Vagina (tissue), 2 donors: ENCODE measurements at regions not wholly inside any gene's neighbourhood (a gene's known extent, or its start where the extent isn't known, plus 50 kb on each side); places are given as distances from the start of the nearest gene placed in this dataset.

Source experiments
- CTCF ChIP-seq, 3 experiments: fragments of 450-650 bp in 2 of 3; fragments of 200-600 bp in 1 of 3; sonication (generic) in 1 of 3; IDR thresholded peaks; one replicate each; pipeline ENCODE4 v1.5.1; 2017 to 2019; ENCODE audit warnings: antibody characterized with exemption in 3 of 3, mild to moderate bottlenecking in 2 of 3, moderate library complexity in 2 of 3
- POLR2A ChIP-seq, 2 donors: fragments of 450-650 bp; IDR thresholded peaks; one replicate each; pipeline ENCODE4 v1.6.1; 2017; ENCODE audit warnings: antibody characterized with exemption in 2 of 2, mild to moderate bottlenecking in 2 of 2, moderate library complexity in 2 of 2
- POLR2AphosphoS5 ChIP-seq, 2 donors: sonication (generic); formaldehyde crosslinking; IDR thresholded peaks; one replicate each; pipeline ENCODE4 v1.9.0; 2017; ENCODE audit warnings: antibody characterized with exemption in 2 of 2, mild to moderate bottlenecking in 2 of 2, low read depth in 1 of 2; ENCODE audit not compliant: insufficient read depth in 1 of 2

DNA sequence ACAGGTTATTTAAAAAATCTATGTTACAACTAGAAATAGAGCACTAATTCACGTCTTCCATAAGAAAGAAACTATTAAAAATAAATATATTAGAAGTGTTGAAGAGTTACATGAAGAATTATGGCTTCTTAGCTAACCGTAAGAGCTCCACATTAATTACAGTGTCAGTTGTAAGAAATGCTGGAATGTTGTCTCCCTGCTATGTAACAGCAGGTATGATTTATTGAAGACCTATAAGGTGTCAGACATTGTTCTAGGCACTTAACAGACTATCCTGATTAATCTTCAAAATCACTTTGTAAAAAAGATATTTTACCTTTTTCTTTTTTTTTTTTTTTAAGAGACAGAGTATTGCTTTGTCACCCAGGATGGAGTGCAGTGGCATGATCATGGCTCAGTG, 75.8 kb upstream of the NEBL start:
- TF ChIP-seq CTCF (IDR thresholded peaks at IDR 0.05) (no peak), POLR2A (IDR thresholded peaks at IDR 0.05) (no peak), POLR2AphosphoS5 (IDR thresholded peaks at IDR 0.05; ENCODE audit: insufficient read depth in 1 of 2, low read depth in 1 of 2) (no peak)
